ENCODE measurements at regions not wholly inside any gene's neighbourhood (a gene's known extent, or its start where the extent isn't known, plus 50 kb on each side); places are given as distances from the start of the nearest gene placed in this dataset.

GRCh38 chr5:171607863-171608262 lies 177.8 kb upstream of the SMIM23 start:
- no peak for ATAC-seq (ENCODE audit: low FRiP score in 2 of 2)
- H3K27ac ChIP-seq: no peak overlapping the region
- no peaks in the 10 kb centered on the region for H3K27me3 ChIP-seq
- H3K4me1 ChIP-seq: no peaks in the 10 kb centered on the region
- WGBS, 2 donors: 90 to 93% methylated on average over 2 of the region's 2 CpGs
- no peaks in the 10 kb centered on the region for H3K36me3 ChIP-seq
- no peak overlapping the region for H3K4me3 ChIP-seq
- DNase-seq: no peak
- TF ChIP-seq CTCF (IDR thresholded peaks at IDR 0.05): no peak
- TF ChIP-seq POLR2A (IDR thresholded peaks at IDR 0.05): no peak
- no peak for TF ChIP-seq EP300 (IDR thresholded peaks at IDR 0.05)
- TF ChIP-seq POLR2AphosphoS5 (IDR thresholded peaks at IDR 0.05): no peak
- H3K9me3 ChIP-seq: no peaks in the 10 kb centered on the region

GRCh38 chr5:171609806-171610452 lies 175.7 kb upstream of the SMIM23 start:
- H3K9me3 ChIP-seq: no peaks in the 10 kb centered on the region
- peaks cover 0 to 1% (median 0%) of the 10 kb centered on the region in 4 donors for H3K4me1 ChIP-seq
- no peaks in the 10 kb centered on the region for H3K36me3 ChIP-seq
- 48 to 54% methylated on average over 3 of the region's 3 CpGs for WGBS, 2 donors
- ATAC-seq (ENCODE audit: low FRiP score in 2 of 2) (no peak), DNase-seq (no peak)
- H3K4me3 ChIP-seq: no peak overlapping the region
- no peaks in the 10 kb centered on the region for H3K27me3 ChIP-seq
- TF ChIP-seq POLR2AphosphoS5 (IDR thresholded peaks at IDR 0.05) (no peak), CTCF (IDR thresholded peaks at IDR 0.05) (no peak), EP300 (IDR thresholded peaks at IDR 0.05) (no peak), POLR2A (IDR thresholded peaks at IDR 0.05) (no peak)
- no peak overlapping the region for H3K27ac ChIP-seq

- ATAC-seq (ENCODE audit: low FRiP score in 2 of 2) (no peak), DNase-seq (no peak)
- H3K36me3 ChIP-seq: no peaks in the 10 kb centered on the region
Measured at GRCh38 chr5:171610686-171611085, 174.9 kb upstream of the SMIM23 start.

GRCh38 chr5:171612749-171613148 lies 172.9 kb upstream of the SMIM23 start:
- Histone ChIP-seq H3K27me3 (no peaks in the 10 kb centered on the region), H3K27ac (no peak overlapping the region), H3K36me3 (no peaks in the 10 kb centered on the region), H3K4me3 (no peak overlapping the region), H3K4me1 (peaks cover 0 to 9% (median 7%) of the 10 kb centered on the region in 4 donors), H3K9me3 (no peaks in the 10 kb centered on the region)
- no peak for ATAC-seq (ENCODE audit: low FRiP score in 2 of 2)
- WGBS, 2 donors: 76 to 82% methylated on average over 5 of the region's 5 CpGs
- TF ChIP-seq EP300 (IDR thresholded peaks at IDR 0.05) (no peak), POLR2AphosphoS5 (IDR thresholded peaks at IDR 0.05) (no peak), POLR2A (IDR thresholded peaks at IDR 0.05) (no peak), CTCF (IDR thresholded peaks at IDR 0.05) (no peak)
- no peak for DNase-seq

More at GRCh38 chr5:171610686-171611085, 174.9 kb upstream of the SMIM23 start:
- Histone ChIP-seq H3K27me3 (no peaks in the 10 kb centered on the region), H3K9me3 (no peaks in the 10 kb centered on the region), H3K4me3 (no peak overlapping the region), H3K4me1 (peaks cover 0 to 9% (median 5%) of the 10 kb centered on the region in 4 donors), H3K27ac (no peak overlapping the region)
- WGBS, 2 donors: 61 to 75% methylated on average over 5 of the region's 5 CpGs
- TF ChIP-seq CTCF (IDR thresholded peaks at IDR 0.05) (no peak), EP300 (IDR thresholded peaks at IDR 0.05) (no peak), POLR2A (IDR thresholded peaks at IDR 0.05) (no peak), POLR2AphosphoS5 (IDR thresholded peaks at IDR 0.05) (no peak)

- 87 to 89% methylated on average over 3 to 5 of the region's 5 CpGs for WGBS, 2 donors
- DNase-seq (no peak), ATAC-seq (ENCODE audit: low FRiP score in 2 of 2) (no peak)
- Histone ChIP-seq H3K9me3 (no peaks in the 10 kb centered on the region), H3K36me3 (no peaks in the 10 kb centered on the region), H3K4me3 (no peak overlapping the region), H3K4me1 (peaks cover 0 to 9% (median 7%) of the 10 kb centered on the region in 4 donors), H3K27me3 (no peaks in the 10 kb centered on the region), H3K27ac (no peak overlapping the region)
- TF ChIP-seq EP300 (IDR thresholded peaks at IDR 0.05) (no peak), POLR2A (IDR thresholded peaks at IDR 0.05) (no peak), POLR2AphosphoS5 (IDR thresholded peaks at IDR 0.05) (no peak), CTCF (IDR thresholded peaks at IDR 0.05) (no peak)
Measured at GRCh38 chr5:171614511-171614910, 171.1 kb upstream of the SMIM23 start.
